CD14-positive monocyte (primary cell): ENCODE measurements at regions not wholly inside any gene's neighbourhood (a gene's known extent, or its start where the extent isn't known, plus 50 kb on each side); places are given as distances from the start of the nearest gene placed in this dataset.

Source experiments
- DNase-seq, 3 donors: peaks; one replicate each; pipeline ENCODE4 v3.0.0-alpha.2; 2011 to 2022
- H2AFZ ChIP-seq: 2 replicates; pipeline ENCODE4 v1.6.0; 2012; ENCODE audit warnings: mild to moderate bottlenecking, low read depth, low read length, inconsistent platforms; ENCODE audit not compliant: insufficient read depth, poor library complexity, severe bottlenecking
- H3K27ac ChIP-seq, 2 donors: 1 replicate in 1 of 2; 2 replicates in 1 of 2; pipeline ENCODE4 v1.5.1; 2012 to 2013; ENCODE audit warnings: low read length in 2 of 2, control low read depth in 1 of 2, inconsistent platforms in 1 of 2, low read depth in 1 of 2, mild to moderate bottlenecking in 1 of 2
- H3K27me3 ChIP-seq, 2 donors: one replicate each; pipeline versions ENCODE4 v1.6.0 to v1.6.1; 2011 to 2013; ENCODE audit warnings: low read length in 2 of 2; ENCODE audit not compliant: control insufficient read depth in 2 of 2, insufficient read depth in 2 of 2
- H3K36me3 ChIP-seq, 2 donors: replicated peaks in 1 of 2; 1 replicate in 1 of 2; 2 replicates in 1 of 2; pipeline versions ENCODE4 v1.5.1 to v1.6.1; 2012 to 2013; ENCODE audit warnings: low read length in 2 of 2, control low read depth in 1 of 2, inconsistent platforms in 1 of 2, mild to moderate bottlenecking in 1 of 2; ENCODE audit not compliant: insufficient read depth in 2 of 2, control insufficient read depth in 1 of 2
- H3K4me1 ChIP-seq, 2 donors: 1 replicate in 1 of 2; 2 replicates in 1 of 2; pipeline versions ENCODE4 v1.5.1 to v1.6.1; 2012 to 2013; ENCODE audit warnings: low read length in 2 of 2, control low read depth in 1 of 2, inconsistent platforms in 1 of 2, mild to moderate bottlenecking in 1 of 2, moderate library complexity in 1 of 2; ENCODE audit not compliant: insufficient read depth in 2 of 2, control insufficient read depth in 1 of 2
- H3K4me2 ChIP-seq: replicated peaks from 2 replicates; pipeline ENCODE3; 2012; ENCODE audit warnings: low read length, moderate library complexity, mild to moderate bottlenecking; ENCODE audit not compliant: poor library complexity, severe bottlenecking; ENCODE audit errors: extremely low read depth
- H3K4me3 ChIP-seq, 3 experiments: fragments of 200-600 bp in 1 of 3; sonication (generic) in 1 of 3; replicated peaks in 1 of 3; 1 replicate in 2 of 3; 2 replicates in 1 of 3; pipeline ENCODE4 v1.5.1; 2011 to 2013; ENCODE audit warnings: low read length in 3 of 3, mild to moderate bottlenecking in 3 of 3, control low read depth in 2 of 3, low read depth in 2 of 3, inconsistent platforms in 1 of 3, moderate library complexity in 1 of 3
- H3K79me2 ChIP-seq: 2 replicates; pipeline ENCODE4 v1.6.0; 2012; ENCODE audit warnings: mild to moderate bottlenecking, control low read depth, inconsistent platforms, low read length, moderate library complexity; ENCODE audit not compliant: insufficient read depth
- H3K9ac ChIP-seq: 2 replicates; pipeline ENCODE4 v1.6.0; 2017; ENCODE audit warnings: low read length, mild to moderate bottlenecking; ENCODE audit not compliant: insufficient read depth, poor library complexity, severe bottlenecking
- H3K9me3 ChIP-seq, 2 donors: replicated peaks in 1 of 2; 1 replicate in 1 of 2; 2 replicates in 1 of 2; pipeline versions ENCODE4 v1.5.1 to v1.6.1; 2012 to 2013; ENCODE audit warnings: low read length in 2 of 2, control low read depth in 1 of 2; ENCODE audit not compliant: control insufficient read depth in 1 of 2, insufficient read depth in 1 of 2
- H4K20me1 ChIP-seq: 2 replicates; pipeline ENCODE4 v1.6.0; 2012; ENCODE audit warnings: mild to moderate bottlenecking, low read length, control low read depth, moderate library complexity; ENCODE audit not compliant: insufficient read depth
- H3K27ac Mint-ChIP-seq, 7 donors: one replicate each; pipeline ENCODE4 v1.8.0; 2020; ENCODE audit warnings: mild to moderate bottlenecking in 7 of 7, mixed read lengths in 7 of 7, moderate library complexity in 6 of 7, inconsistent platforms in 2 of 7
- H3K27me3 Mint-ChIP-seq, 3 donors: one replicate each; pipeline ENCODE4 v1.8.0; 2021 to 2022; ENCODE audit warnings: low read depth in 3 of 3, mild to moderate bottlenecking in 3 of 3, mixed read lengths in 3 of 3, moderate library complexity in 3 of 3, inconsistent platforms in 1 of 3
- H3K36me3 Mint-ChIP-seq, 2 donors: one replicate each; pipeline ENCODE4 v1.8.0; 2020; ENCODE audit warnings: mixed read lengths in 2 of 2, inconsistent platforms in 1 of 2, mild to moderate bottlenecking in 1 of 2
- H3K4me1 Mint-ChIP-seq: one replicate; pipeline ENCODE4 v1.8.0; 2020; ENCODE audit warnings: mild to moderate bottlenecking, mixed read lengths
- H3K4me3 Mint-ChIP-seq, 2 donors: one replicate each; pipeline ENCODE4 v1.8.0; 2020; ENCODE audit warnings: mild to moderate bottlenecking in 2 of 2, mixed read lengths in 2 of 2, moderate library complexity in 1 of 2
- H3K9me3 Mint-ChIP-seq, 7 donors: one replicate each; pipeline ENCODE4 v1.8.0; 2020 to 2022; ENCODE audit warnings: mixed read lengths in 7 of 7, mild to moderate bottlenecking in 6 of 7, moderate library complexity in 6 of 7, inconsistent platforms in 2 of 7
- CTCF ChIP-seq: fragments of 200-600 bp; IDR thresholded peaks from one replicate; pipeline ENCODE4 v1.8.0; 2022; ENCODE audit warnings: antibody characterized with exemption, mild to moderate bottlenecking
- WGBS: methylation state at CpG from one replicate; pipeline ENCODE4 v1.1.5; 2013; ENCODE audit warnings: missing lambda C conversion rate; ENCODE audit not compliant: insufficient coverage; 5-methylcytosine and 5-hydroxymethylcytosine counted together
- intact Hi-C, 2 donors: fragments of 100-400 bp; cut with micrococcal nuclease; formaldehyde crosslinking; loops; one replicate each; pipeline versions ENCODE4 v1.15.0 to v1.15.1; 2023

GRCh38 chr20:55424476-55424875 is 580.8 kb downstream of the CBLN4 start:
- DNase-seq: no peak
- Mint-ChIP-seq H3K36me3 (no peaks in the 10 kb centered on the region), H3K27me3 (peaks cover 0 to 2% (median 0%) of the 10 kb centered on the region in 3 donors), H3K4me1 (no peaks in the 10 kb centered on the region), H3K9me3 (peaks cover 0 to 3% (median 0%) of the 10 kb centered on the region in 7 donors), H3K27ac (no peak overlapping the region), H3K4me3 (no peak overlapping the region)
- H3K9ac ChIP-seq: no peak overlapping the region
- no peaks in the 10 kb centered on the region for H3K79me2 ChIP-seq
- no peak overlapping the region for H3K4me2 ChIP-seq
- no peak overlapping the region for H3K27ac ChIP-seq
- H3K4me1 ChIP-seq: no peaks in the 10 kb centered on the region
- no peaks in the 10 kb centered on the region for H4K20me1 ChIP-seq
- no peak overlapping the region for H3K4me3 ChIP-seq
- no peaks in the 10 kb centered on the region for H3K27me3 ChIP-seq
- 70% methylated on average over 2 of the region's 3 CpGs for WGBS
- H3K9me3 ChIP-seq: no peaks in the 10 kb centered on the region
- TF ChIP-seq CTCF: no peak
- no peaks in the 10 kb centered on the region for H3K36me3 ChIP-seq
- no peak overlapping the region for H2AFZ ChIP-seq
- intact Hi-C loops: no loop called here

GRCh38 chr20:55417836-55418235 is 587.5 kb downstream of the CBLN4 start:
- H3K4me1 Mint-ChIP-seq: no peaks in the 10 kb centered on the region
- H3K36me3 Mint-ChIP-seq: no peaks in the 10 kb centered on the region
- Histone ChIP-seq H3K27me3 (no peaks in the 10 kb centered on the region), H3K9ac (no peak overlapping the region), H3K4me1 (no peaks in the 10 kb centered on the region), H4K20me1 (no peaks in the 10 kb centered on the region), H3K4me2 (no peak overlapping the region), H2AFZ (no peak overlapping the region), H3K27ac (no peak overlapping the region), H3K36me3 (no peaks in the 10 kb centered on the region), H3K4me3 (no peak overlapping the region), H3K9me3 (no peaks in the 10 kb centered on the region), H3K79me2 (no peaks in the 10 kb centered on the region)
- TF ChIP-seq CTCF: no peak
- H3K4me3 Mint-ChIP-seq: no peak overlapping the region
- intact Hi-C loops: no loop called here
- peaks cover 0 to 3% (median 0%) of the 10 kb centered on the region in 7 donors for H3K9me3 Mint-ChIP-seq
- H3K27ac Mint-ChIP-seq: no peak overlapping the region
- no peaks in the 10 kb centered on the region for H3K27me3 Mint-ChIP-seq
- WGBS: no CpG with 5 or more reads among the region's 1 CpG
- DNase-seq: no peak
